ENCODE measurements at regions not wholly inside any gene's neighbourhood (a gene's known extent, or its start where the extent isn't known, plus 50 kb on each side); places are given as distances from the start of the nearest gene placed in this dataset.
"Not testable (repeated sequence)": the region's sequence is repeated elsewhere in the genome, so short reads cannot be mapped to it uniquely, and the experiment has no call there.

GRCh38 chrX:38940547-38940946 is 139.3 kb downstream of the MID1IP1 start:
- DNase-seq (ENCODE audit: low read depth in 2 of 2) = no peak

GRCh38 chrX:38941675-38942074 is 140.4 kb downstream of the MID1IP1 start:
- DNase-seq (ENCODE audit: low read depth in 2 of 2) = no peak

- DNase-seq (ENCODE audit: low read depth in 2 of 2) = no peak
Measured at GRCh38 chrX:38943120-38943519, 141.9 kb downstream of the MID1IP1 start.

- DNase-seq (ENCODE audit: low read depth in 2 of 2) = no peak
Measured at GRCh38 chrX:38948046-38948445, 146.8 kb downstream of the MID1IP1 start.

GRCh38 chrX:38954520-38954919 is 153.3 kb downstream of the MID1IP1 start:
- no peak for DNase-seq (ENCODE audit: low read depth in 2 of 2)

GRCh38 chrX:38959736-38960135 is 158.5 kb downstream of the MID1IP1 start:
- no peak for DNase-seq (ENCODE audit: low read depth in 2 of 2)

GRCh38 chrX:38960137-38960536 is 158.9 kb downstream of the MID1IP1 start:
- no peak for DNase-seq (ENCODE audit: low read depth in 2 of 2)

GRCh38 chrX:38961936-38962335 is 160.7 kb downstream of the MID1IP1 start:
- no peak for DNase-seq (ENCODE audit: low read depth in 2 of 2)

- not testable (repeated sequence) for DNase-seq (ENCODE audit: low read depth in 2 of 2)
Measured at GRCh38 chrX:38963244-38963643, 162.0 kb downstream of the MID1IP1 start.

- DNase-seq (ENCODE audit: low read depth in 2 of 2) = no peak
Measured at GRCh38 chrX:38965888-38966287, 164.6 kb downstream of the MID1IP1 start.

- no peak for DNase-seq (ENCODE audit: low read depth in 2 of 2)
Measured at GRCh38 chrX:38968344-38969216, 167.3 kb downstream of the MID1IP1 start.

- DNase-seq (ENCODE audit: low read depth in 2 of 2) = no peak
Measured at GRCh38 chrX:38970074-38970473, 168.8 kb downstream of the MID1IP1 start.

GRCh38 chrX:38970845-38971244 is 169.6 kb downstream of the MID1IP1 start:
- DNase-seq (ENCODE audit: low read depth in 2 of 2) = no peak

GRCh38 chrX:38973322-38973721 is 172.1 kb downstream of the MID1IP1 start:
- DNase-seq (ENCODE audit: low read depth in 2 of 2) = no peak

GRCh38 chrX:38974542-38974941 is 173.3 kb downstream of the MID1IP1 start:
- DNase-seq (ENCODE audit: low read depth in 2 of 2) = no peak

- no peak for DNase-seq (ENCODE audit: low read depth in 2 of 2)
Measured at GRCh38 chrX:38975368-38975942, 174.2 kb downstream of the MID1IP1 start.

GRCh38 chrX:38982370-38982769 is 181.1 kb downstream of the MID1IP1 start:
- DNase-seq (ENCODE audit: low read depth in 2 of 2) = no peak

- DNase-seq (ENCODE audit: low read depth in 2 of 2) = no peak
Measured at GRCh38 chrX:38982843-38983242, 181.6 kb downstream of the MID1IP1 start.

- DNase-seq (ENCODE audit: low read depth in 2 of 2) = no peak
Measured at GRCh38 chrX:38985375-38985774, 184.1 kb downstream of the MID1IP1 start.

- no peak for DNase-seq (ENCODE audit: low read depth in 2 of 2)
Measured at GRCh38 chrX:38985945-38986344, 184.7 kb downstream of the MID1IP1 start.

- no peak for DNase-seq (ENCODE audit: low read depth in 2 of 2)
Measured at GRCh38 chrX:38986586-38986985, 185.3 kb downstream of the MID1IP1 start.

- no peak for DNase-seq (ENCODE audit: low read depth in 2 of 2)
Measured at GRCh38 chrX:38987198-38987651, 186.0 kb downstream of the MID1IP1 start.

- no peak for DNase-seq (ENCODE audit: low read depth in 2 of 2)
Measured at GRCh38 chrX:38988301-38988700, 187.0 kb downstream of the MID1IP1 start.

Measured in fibroblast of skin of left quadriceps (primary cell).